Lower leg skin (tissue), 3 donors: ENCODE measurements at regions not wholly inside any gene's neighbourhood (a gene's known extent, or its start where the extent isn't known, plus 50 kb on each side); places are given as distances from the start of the nearest gene placed in this dataset.

Source experiments
- CTCF ChIP-seq, 3 donors: fragments of 450-650 bp; IDR thresholded peaks; one replicate each; pipeline ENCODE4 v1.5.1; 2016; ENCODE audit warnings: antibody characterized with exemption in 3 of 3, mild to moderate bottlenecking in 3 of 3, moderate library complexity in 2 of 3
- POLR2A ChIP-seq, 2 donors: fragments of 450-650 bp; IDR thresholded peaks; one replicate each; pipeline ENCODE4 v1.6.1; 2016 to 2017; ENCODE audit warnings: antibody characterized with exemption in 2 of 2, mild to moderate bottlenecking in 1 of 2, moderate library complexity in 1 of 2

GRCh38 chr22:22746963-22747933, 102.8 kb downstream of the GGTLC2 start:
- TF ChIP-seq POLR2A (IDR thresholded peaks at IDR 0.05) (no peak), CTCF (IDR thresholded peaks at IDR 0.05) (no peak)
